ENCODE measurements at regions not wholly inside any gene's neighbourhood (a gene's known extent, or its start where the extent isn't known, plus 50 kb on each side); places are given as distances from the start of the nearest gene placed in this dataset.

GRCh38 chr1:59128784-59129227 lies 168.1 kb upstream of the FGGY start:
- WGBS, 2 experiments (ENCODE audit: extremely low coverage in 1 of 2, insufficient coverage in 1 of 2, insufficient read length in 1 of 2, insufficient replicate concordance in 2 of 2, low coverage in 1 of 2, low lambda C conversion rate in 2 of 2, missing lambda C conversion rate in 1 of 2), result 78% methylated on average over 4 of the region's 4 CpGs; no CpG with 5 or more reads in 1 of the 2 experiments
- no peak overlapping the region for H2BK120ac ChIP-seq (replicated peaks; ENCODE audit: low read depth, low read length)
- 0 out of 2 replicates have a peak overlapping the region, but pooled peaks have one; percentile 7 for H2BK20ac ChIP-seq (ENCODE audit: low read length)
- H4K20me1 ChIP-seq (replicated peaks in 1 of 2; ENCODE audit: control insufficient read depth in 1 of 2, insufficient read depth in 2 of 2, low read length in 2 of 2), result no peaks in the 10 kb centered on the region
- no peak overlapping the region for H4K5ac ChIP-seq (ENCODE audit: insufficient read length, low read depth, low read length)
- peak overlapping the region; percentile 37 for H4K91ac ChIP-seq (replicated peaks; ENCODE audit: insufficient read length, low read length)
- H3K23ac ChIP-seq (ENCODE audit: insufficient read length), result no peak overlapping the region
- no peak overlapping the region for H2BK15ac ChIP-seq (ENCODE audit: low read length)
- H2AFZ ChIP-seq (ENCODE audit: low read length), result 0 out of 2 replicates have a peak overlapping the region, but pooled peaks have one; percentile 8
- H2AK5ac ChIP-seq (ENCODE audit: low read depth, low read length), result peak overlapping the region; percentile 8; the same call in 1 of the 2 replicates
- CTCF ChIA-PET (ENCODE audit: partially characterized antibody), result no interaction called here
- peak overlapping the region; percentile 26; the same call in 1 of the 2 replicates for H2BK5ac ChIP-seq (ENCODE audit: low read depth, low read length)
- H3K14ac ChIP-seq (ENCODE audit: insufficient read length), result no peak overlapping the region
- H2BK12ac ChIP-seq (ENCODE audit: low read depth, low read length), result peak overlapping the region; percentile 51
- TF ChIP-seq TEAD4 (IDR thresholded peaks at IDR 0.05; ENCODE audit: low read depth, low read length) (peak; percentile 86), YY1 (IDR thresholded peaks at IDR 0.05; ENCODE audit: low read depth, low read length) (0 out of 2 replicates have a peak, but pooled peaks have one; percentile 45)
- TF ChIP-seq, protein P1, sequence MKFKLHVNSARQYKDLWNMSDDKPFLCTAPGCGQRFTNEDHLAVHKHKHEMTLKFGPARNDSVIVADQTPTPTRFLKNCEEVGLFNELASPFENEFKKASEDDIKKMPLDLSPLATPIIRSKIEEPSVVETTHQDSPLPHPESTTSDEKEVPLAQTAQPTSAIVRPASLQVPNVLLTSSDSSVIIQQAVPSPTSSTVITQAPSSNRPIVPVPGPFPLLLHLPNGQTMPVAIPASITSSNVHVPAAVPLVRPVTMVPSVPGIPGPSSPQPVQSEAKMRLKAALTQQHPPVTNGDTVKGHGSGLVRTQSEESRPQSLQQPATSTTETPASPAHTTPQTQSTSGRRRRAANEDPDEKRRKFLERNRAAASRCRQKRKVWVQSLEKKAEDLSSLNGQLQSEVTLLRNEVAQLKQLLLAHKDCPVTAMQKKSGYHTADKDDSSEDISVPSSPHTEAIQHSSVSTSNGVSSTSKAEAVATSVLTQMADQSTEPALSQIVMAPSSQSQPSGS (IDR thresholded peaks at IDR 0.05; ENCODE audit: low read length), result no peak
- H3K18ac ChIP-seq (ENCODE audit: extremely low read depth, low read length), result no peak overlapping the region
- H3K9ac ChIP-seq (replicated peaks in 1 of 4; ENCODE audit: extremely low read depth in 1 of 4, low read depth in 3 of 4, low read length in 3 of 4), result no peak overlapping the region
- no peak overlapping the region for H3K4ac ChIP-seq (replicated peaks; ENCODE audit: insufficient read length, low read depth, low read length)
- no peaks in the 10 kb centered on the region for H3K79me2 ChIP-seq (ENCODE audit: control insufficient read depth in 1 of 2, insufficient read depth in 2 of 2, low read length in 2 of 2)
- FAIRE-seq, result no peak
- H3K4me3 ChIP-seq (ENCODE audit: extremely low read depth in 1 of 4, insufficient read depth in 2 of 4, low read depth in 3 of 4, low read length in 4 of 4), result no peak overlapping the region
- H3K23me2 ChIP-seq (ENCODE audit: low read depth, low read length), result no peaks in the 10 kb centered on the region
- no peaks in the 10 kb centered on the region for H3K79me1 ChIP-seq (ENCODE audit: low read depth, low read length)
- POLR2A ChIA-PET (ENCODE audit: partially characterized antibody), result interaction anchor here (1.2 kb wide), 1 partner anchor 16 kb away, joined by 3 read pairs; no protein-coding TSS in a partner anchor
- H3K27me3 ChIP-seq (replicated peaks in 1 of 4; ENCODE audit: control insufficient read depth in 3 of 4, extremely low read depth in 1 of 4, insufficient read depth in 3 of 4, low read length in 3 of 4), result no peaks in the 10 kb centered on the region
- H3K9me3 ChIP-seq (ENCODE audit: insufficient read depth in 2 of 2, low read depth in 1 of 2, low read length in 1 of 2), result no peaks in the 10 kb centered on the region
- peak overlapping the region in 1 of 2 experiments; percentile 34; a peak in 1 of 4 replicates for H3K4me2 ChIP-seq (ENCODE audit: insufficient read depth in 1 of 2, low read depth in 2 of 2, low read length in 2 of 2)
- no peak overlapping the region for H3K56ac ChIP-seq (replicated peaks; ENCODE audit: insufficient read length, low read depth, low read length)
- no peak overlapping the region; the same call in 1 of the 2 replicates for H4K8ac ChIP-seq (ENCODE audit: extremely low read depth, insufficient read depth, low read length)
- no peak overlapping the region for H3K27ac ChIP-seq (ENCODE audit: low read depth, low read length)
- peaks cover 0 to 5% (median 3%) of the 10 kb centered on the region in 4 experiments; a peak in 4 of 7 replicates for H3K4me1 ChIP-seq (replicated peaks in 1 of 4; ENCODE audit: control insufficient read depth in 3 of 4, insufficient read depth in 4 of 4, low read length in 3 of 4)
- DNase-seq (ENCODE audit: low read depth in 1 of 2, low spot score in 2 of 2), result no peak
- H3K36me3 ChIP-seq (ENCODE audit: control insufficient read depth in 2 of 4, insufficient read depth in 4 of 4, low read length in 3 of 4), result no peaks in the 10 kb centered on the region

Data from H1 (cell line).